Vagina (tissue), 2 donors: ENCODE measurements at regions not wholly inside any gene's neighbourhood (a gene's known extent, or its start where the extent isn't known, plus 50 kb on each side); places are given as distances from the start of the nearest gene placed in this dataset.

Experiments
- DNase-seq, 2 donors: peaks; one replicate each; pipeline ENCODE4 v3.0.0-alpha.2; 2017; ENCODE audit errors: extremely low spot score in 2 of 2
- H3K27ac ChIP-seq: fragments of 200-600 bp; sonication (generic); one replicate; pipeline ENCODE4 v1.5.1; 2019
- H3K27me3 ChIP-seq: fragments of 200-600 bp; sonication (generic); one replicate; pipeline ENCODE4 v1.5.1; 2019
- H3K36me3 ChIP-seq, 2 donors: fragments of 200-600 bp; sonication (generic); one replicate each; pipeline ENCODE4 v1.5.1; 2017 to 2019
- H3K4me1 ChIP-seq: fragments of 200-600 bp; sonication (generic); one replicate; pipeline ENCODE4 v1.5.1; 2019
- H3K4me3 ChIP-seq, 2 donors: fragments of 200-600 bp; sonication (generic); 1 replicate in 1 of 2; 2 replicates in 1 of 2; pipeline ENCODE4 v1.5.1; 2016 to 2019
- H3K9me3 ChIP-seq: fragments of 200-600 bp; sonication (generic); one replicate; pipeline ENCODE4 v1.5.1; 2019
- POLR2A ChIP-seq, 2 donors: fragments of 450-650 bp; IDR thresholded peaks; one replicate each; pipeline ENCODE4 v1.6.1; 2017; ENCODE audit warnings: antibody characterized with exemption in 2 of 2, mild to moderate bottlenecking in 2 of 2, moderate library complexity in 2 of 2
- POLR2AphosphoS5 ChIP-seq, 2 donors: sonication (generic); formaldehyde crosslinking; IDR thresholded peaks; one replicate each; pipeline ENCODE4 v1.9.0; 2017; ENCODE audit warnings: antibody characterized with exemption in 2 of 2, mild to moderate bottlenecking in 2 of 2, low read depth in 1 of 2; ENCODE audit not compliant: insufficient read depth in 1 of 2
- intact Hi-C: fragments of 100-400 bp; cut with DNase I; formaldehyde crosslinking; loops from one replicate; pipeline ENCODE4 v1.15.1; 2023
- TF ChIP-seq, protein P1 (sequence below), 3 experiments: fragments of 450-650 bp in 2 of 3; fragments of 200-600 bp in 1 of 3; sonication (generic) in 1 of 3; IDR thresholded peaks; one replicate each; pipeline ENCODE4 v1.5.1; 2017 to 2019; ENCODE audit warnings: antibody characterized with exemption in 3 of 3, mild to moderate bottlenecking in 2 of 3, moderate library complexity in 2 of 3

DNA sequence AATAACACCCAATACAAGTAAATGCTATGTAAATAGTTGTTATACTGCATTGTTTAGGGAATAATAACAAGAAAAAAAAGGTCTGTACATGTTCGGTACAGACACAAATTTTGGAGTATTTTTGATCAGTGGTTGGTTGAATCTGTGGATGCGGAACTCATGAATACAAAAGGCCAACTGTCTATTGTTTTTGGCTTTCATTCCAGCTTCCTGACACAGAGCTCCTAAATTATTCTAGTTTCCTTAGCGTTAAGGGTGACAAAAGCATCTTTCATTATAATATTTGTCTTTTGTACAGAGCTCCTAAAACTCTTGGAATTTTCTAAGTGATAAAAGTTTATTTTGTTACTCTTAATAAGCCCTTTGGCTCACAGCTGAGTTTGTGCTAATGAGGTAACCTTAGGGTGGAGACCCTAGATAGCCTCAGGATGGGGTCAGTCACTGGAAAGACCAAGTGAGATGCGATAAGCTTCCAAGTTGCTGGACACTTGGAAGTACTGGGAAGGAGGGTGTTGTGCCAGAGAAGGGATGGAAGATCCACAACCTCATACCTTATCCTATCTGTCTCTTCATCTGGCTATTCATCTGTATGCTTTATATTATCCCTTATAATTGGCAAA is 57.4 kb upstream of the PRRC2C start:
- DNase-seq, result no peak
- Histone ChIP-seq H3K36me3 (no peaks in the 10 kb centered on the region), H3K27me3 (no peaks in the 10 kb centered on the region), H3K27ac (no peak overlapping the region), H3K4me3 (no peak overlapping the region), H3K4me1 (peaks cover under 1% of the 10 kb centered on the region), H3K9me3 (no peaks in the 10 kb centered on the region)
- intact Hi-C loops, result no loop called here
- TF ChIP-seq, protein P1, sequence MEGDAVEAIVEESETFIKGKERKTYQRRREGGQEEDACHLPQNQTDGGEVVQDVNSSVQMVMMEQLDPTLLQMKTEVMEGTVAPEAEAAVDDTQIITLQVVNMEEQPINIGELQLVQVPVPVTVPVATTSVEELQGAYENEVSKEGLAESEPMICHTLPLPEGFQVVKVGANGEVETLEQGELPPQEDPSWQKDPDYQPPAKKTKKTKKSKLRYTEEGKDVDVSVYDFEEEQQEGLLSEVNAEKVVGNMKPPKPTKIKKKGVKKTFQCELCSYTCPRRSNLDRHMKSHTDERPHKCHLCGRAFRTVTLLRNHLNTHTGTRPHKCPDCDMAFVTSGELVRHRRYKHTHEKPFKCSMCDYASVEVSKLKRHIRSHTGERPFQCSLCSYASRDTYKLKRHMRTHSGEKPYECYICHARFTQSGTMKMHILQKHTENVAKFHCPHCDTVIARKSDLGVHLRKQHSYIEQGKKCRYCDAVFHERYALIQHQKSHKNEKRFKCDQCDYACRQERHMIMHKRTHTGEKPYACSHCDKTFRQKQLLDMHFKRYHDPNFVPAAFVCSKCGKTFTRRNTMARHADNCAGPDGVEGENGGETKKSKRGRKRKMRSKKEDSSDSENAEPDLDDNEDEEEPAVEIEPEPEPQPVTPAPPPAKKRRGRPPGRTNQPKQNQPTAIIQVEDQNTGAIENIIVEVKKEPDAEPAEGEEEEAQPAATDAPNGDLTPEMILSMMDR (IDR thresholded peaks at IDR 0.05), result no peak
- TF ChIP-seq POLR2AphosphoS5 (IDR thresholded peaks at IDR 0.05; ENCODE audit: insufficient read depth in 1 of 2, low read depth in 1 of 2), result no peak
- no peak for TF ChIP-seq POLR2A (IDR thresholded peaks at IDR 0.05)

DNA sequence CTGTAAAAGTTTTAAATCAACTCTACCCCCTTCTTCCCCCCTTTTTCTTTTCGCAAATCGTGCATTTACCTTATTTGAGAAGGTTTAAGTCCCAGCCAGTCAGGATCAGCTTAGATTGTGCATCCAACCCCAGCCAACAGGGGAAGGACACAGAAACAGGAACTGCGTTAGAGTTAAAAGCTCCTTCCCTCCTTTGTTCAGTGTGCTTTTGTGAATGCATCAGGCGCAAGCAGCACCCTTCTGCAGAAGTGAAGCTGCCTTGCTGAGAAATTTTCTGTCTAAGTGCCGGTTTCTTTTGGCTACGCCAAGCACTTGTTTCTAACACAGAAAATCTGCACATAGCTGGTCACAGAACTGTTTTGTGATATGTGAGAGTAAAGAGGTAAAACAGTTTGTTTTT is 56.2 kb upstream of the PRRC2C start:
- TF ChIP-seq, protein P1 (IDR thresholded peaks at IDR 0.05), result no peak
- no peak for TF ChIP-seq POLR2AphosphoS5 (IDR thresholded peaks at IDR 0.05; ENCODE audit: insufficient read depth in 1 of 2, low read depth in 1 of 2)
- no peak for TF ChIP-seq POLR2A (IDR thresholded peaks at IDR 0.05)

DNA sequence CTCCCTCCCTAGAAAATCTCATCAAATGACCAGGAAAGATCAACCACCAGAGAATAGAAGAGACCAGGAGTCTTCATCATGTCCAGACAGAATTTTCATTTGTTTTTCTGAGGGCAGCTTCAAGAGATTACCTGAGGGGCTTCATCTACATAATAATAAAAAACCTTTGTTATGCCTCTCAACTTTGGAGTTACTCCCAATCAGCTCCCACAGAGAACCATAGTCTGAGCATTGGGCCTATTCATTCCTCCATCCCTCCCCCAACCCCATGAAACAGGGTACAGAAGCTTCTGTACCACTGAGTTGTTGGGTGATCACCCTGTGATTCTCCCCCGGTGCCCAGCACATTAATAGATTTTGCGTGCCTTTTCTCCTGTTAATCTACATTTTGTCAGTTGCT is 53.3 kb upstream of the PRRC2C start:
- Histone ChIP-seq H3K27ac (no peak overlapping the region), H3K36me3 (no peaks in the 10 kb centered on the region), H3K27me3 (no peaks in the 10 kb centered on the region), H3K4me1 (peaks cover 10% of the 10 kb centered on the region), H3K4me3 (no peak overlapping the region), H3K9me3 (no peaks in the 10 kb centered on the region)
- no peak for DNase-seq
- intact Hi-C loops, result no loop called here
- TF ChIP-seq POLR2AphosphoS5 (IDR thresholded peaks at IDR 0.05; ENCODE audit: insufficient read depth in 1 of 2, low read depth in 1 of 2), result no peak
- no peak for TF ChIP-seq POLR2A (IDR thresholded peaks at IDR 0.05)
- TF ChIP-seq, protein P1 (IDR thresholded peaks at IDR 0.05), result no peak

More for the DNA sequence above, 56.2 kb upstream of the PRRC2C start:
- Histone ChIP-seq H3K4me3 (no peak overlapping the region), H3K27ac (no peak overlapping the region), H3K9me3 (no peaks in the 10 kb centered on the region), H3K27me3 (no peaks in the 10 kb centered on the region), H3K36me3 (no peaks in the 10 kb centered on the region), H3K4me1 (peaks cover 3% of the 10 kb centered on the region)
- no peak for DNase-seq
- intact Hi-C loops, result no loop called here

DNA sequence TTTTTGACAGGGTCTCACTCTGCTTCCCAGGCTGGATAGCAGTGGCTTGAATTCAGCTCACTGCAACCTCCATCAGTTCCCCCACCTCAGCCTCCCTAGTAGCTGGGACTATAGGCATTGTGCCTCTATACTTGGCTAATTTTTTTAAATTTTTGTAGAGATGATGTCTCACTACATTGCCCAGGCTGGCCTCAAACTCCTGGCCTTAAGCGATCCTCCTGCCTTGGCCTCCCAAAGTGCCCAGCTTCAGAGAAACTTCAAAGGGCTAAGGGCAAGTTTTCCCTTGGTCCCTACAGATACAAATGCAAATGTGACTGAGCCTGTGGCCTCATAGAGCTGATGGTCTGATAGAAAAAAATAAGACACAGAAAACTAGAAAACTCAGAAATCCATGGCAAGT is 52.9 kb upstream of the PRRC2C start:
- Histone ChIP-seq H3K27me3 (no peaks in the 10 kb centered on the region), H3K4me3 (no peak overlapping the region), H3K9me3 (no peaks in the 10 kb centered on the region), H3K4me1 (peaks cover 10% of the 10 kb centered on the region), H3K36me3 (no peaks in the 10 kb centered on the region), H3K27ac (no peak overlapping the region)
- no peak for TF ChIP-seq POLR2A (IDR thresholded peaks at IDR 0.05)
- DNase-seq, result no peak
- intact Hi-C loops, result no loop called here

DNA sequence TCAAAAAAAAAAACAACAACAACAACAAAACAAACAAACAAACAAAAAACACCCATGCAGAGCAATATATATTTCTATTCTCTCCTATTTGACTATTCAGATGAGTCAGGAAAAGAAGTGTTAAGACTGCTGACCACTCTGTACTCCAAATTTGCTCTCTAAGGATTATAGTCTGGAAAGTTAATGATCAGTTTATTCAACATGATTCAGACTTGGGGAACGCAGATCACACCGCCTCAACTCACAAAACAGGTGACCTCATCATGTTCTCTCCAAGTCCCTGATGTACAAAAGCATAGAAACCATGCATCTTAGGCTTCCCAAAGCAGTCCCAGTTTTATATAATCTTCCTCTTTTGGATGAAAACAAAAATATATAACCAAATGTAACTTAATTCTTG is 51.9 kb upstream of the PRRC2C start:
- no peaks in the 10 kb centered on the region for H3K36me3 ChIP-seq
- no peak for DNase-seq
- TF ChIP-seq POLR2AphosphoS5 (IDR thresholded peaks at IDR 0.05; ENCODE audit: insufficient read depth in 1 of 2, low read depth in 1 of 2) (no peak), POLR2A (IDR thresholded peaks at IDR 0.05) (no peak)
- TF ChIP-seq, protein P1 (IDR thresholded peaks at IDR 0.05), result no peak
- intact Hi-C loops, result no loop called here
- H3K4me1 ChIP-seq, result peaks cover 10% of the 10 kb centered on the region
- H3K9me3 ChIP-seq, result no peaks in the 10 kb centered on the region
- H3K27me3 ChIP-seq, result no peaks in the 10 kb centered on the region
- no peak overlapping the region for H3K27ac ChIP-seq
- no peak overlapping the region for H3K4me3 ChIP-seq
